ENCODE measurements at regions not wholly inside any gene's neighbourhood (a gene's known extent, or its start where the extent isn't known, plus 50 kb on each side); places are given as distances from the start of the nearest gene placed in this dataset.

- Mint-ChIP-seq H3K27me3 (ENCODE audit: low read depth) (no peaks in the 10 kb centered on the region), H3K9me3 (no peaks in the 10 kb centered on the region), H3K4me1 (peaks cover 5% of the 10 kb centered on the region), H3K27ac (no peak overlapping the region), H3K36me3 (no peaks in the 10 kb centered on the region), H3K4me3 (no peak overlapping the region)
- TF ChIP-seq AFF4 (CRISPR knock-in tag; IDR thresholded peaks at IDR 0.05; ENCODE audit: borderline replicate concordance) (no peak), PREB (CRISPR knock-in tag; IDR thresholded peaks at IDR 0.05; ENCODE audit: borderline replicate concordance) (no peak), SOX15 (CRISPR knock-in tag; IDR thresholded peaks at IDR 0.05) (no peak), NFATC4 (CRISPR knock-in tag; IDR thresholded peaks at IDR 0.05) (no peak), RORB (CRISPR knock-in tag; IDR thresholded peaks at IDR 0.05) (no peak), FOXP1 (CRISPR knock-in tag; IDR thresholded peaks at IDR 0.05; ENCODE audit: borderline replicate concordance) (no peak), SP1 (CRISPR knock-in tag; conservative IDR thresholded peaks at IDR 0.05) (no peak), RELA (CRISPR knock-in tag; IDR thresholded peaks at IDR 0.05; ENCODE audit: borderline replicate concordance) (no peak), IRF1 (CRISPR knock-in tag; IDR thresholded peaks at IDR 0.05) (no peak), GTF2I (CRISPR knock-in tag; conservative IDR thresholded peaks at IDR 0.05) (no peak), ZNF423 (CRISPR knock-in tag; IDR thresholded peaks at IDR 0.05) (no peak)
- ATAC-seq (no peak), DNase-seq (ENCODE audit: low spot score) (no peak)
- ChIA-PET CTCF (no interaction called here), POLR2A (no interaction called here)
These were observed 456.3 kb downstream of the IRS2 start for GRCh38 chr13:109330123-109330522.

GRCh38 chr13:109329175-109329574, 457.2 kb downstream of the IRS2 start:
- CTCF ChIA-PET: no interaction called here
- Mint-ChIP-seq H3K27ac (no peak overlapping the region), H3K4me3 (no peak overlapping the region), H3K9me3 (no peaks in the 10 kb centered on the region), H3K27me3 (ENCODE audit: low read depth) (no peaks in the 10 kb centered on the region), H3K4me1 (peaks cover 5% of the 10 kb centered on the region), H3K36me3 (no peaks in the 10 kb centered on the region)
- ATAC-seq (no peak), DNase-seq (ENCODE audit: low spot score) (no peak)
- POLR2A ChIA-PET: no interaction called here
- no peak for TF ChIP-seq ARID4B (CRISPR knock-in tag; IDR thresholded peaks at IDR 0.05; ENCODE audit: borderline replicate concordance)
- no peak for TF ChIP-seq ZNF121 (CRISPR knock-in tag; IDR thresholded peaks at IDR 0.05)
- no peak for TF ChIP-seq TEAD1 (CRISPR knock-in tag; IDR thresholded peaks at IDR 0.05)
- TF ChIP-seq ATF2 (CRISPR knock-in tag; IDR thresholded peaks at IDR 0.05; ENCODE audit: borderline replicate concordance, low read depth): no peak
- no peak for TF ChIP-seq CBFB (CRISPR knock-in tag; IDR thresholded peaks at IDR 0.05; ENCODE audit: low read depth)
- TF ChIP-seq ESRRA (CRISPR knock-in tag; IDR thresholded peaks at IDR 0.05; ENCODE audit: borderline replicate concordance): no peak
- no peak for TF ChIP-seq ZNF396 (CRISPR knock-in tag; IDR thresholded peaks at IDR 0.05; ENCODE audit: borderline replicate concordance)
- TF ChIP-seq ZNF416 (CRISPR knock-in tag; IDR thresholded peaks at IDR 0.05): no peak
- TF ChIP-seq FOXK1 (CRISPR knock-in tag; IDR thresholded peaks at IDR 0.05): no peak
- TF ChIP-seq TEAD4 (CRISPR knock-in tag; IDR thresholded peaks at IDR 0.05): no peak
- TF ChIP-seq PRDM15 (CRISPR knock-in tag; IDR thresholded peaks at IDR 0.05): no peak
